ENCODE measurements at regions not wholly inside any gene's neighbourhood (a gene's known extent, or its start where the extent isn't known, plus 50 kb on each side); places are given as distances from the start of the nearest gene placed in this dataset.

- TF ChIP-seq EZH2phosphoT487 (IDR thresholded peaks at IDR 0.05; ENCODE audit: unreplicated experiment) (no peak), ZNF114 (CRISPR knock-in tag; IDR thresholded peaks at IDR 0.05) (no peak), NANOG (IDR thresholded peaks at IDR 0.05; ENCODE audit: borderline replicate concordance) (no peak), REST (IDR thresholded peaks at IDR 0.05; ENCODE audit: unreplicated experiment) (no peak), EZH2 (IDR thresholded peaks at IDR 0.05; ENCODE audit: low read depth, unreplicated experiment) (no peak), JUNB (IDR thresholded peaks at IDR 0.05; ENCODE audit: unreplicated experiment) (no peak), POLR2AphosphoS5 (IDR thresholded peaks at IDR 0.05; ENCODE audit: low read depth) (no peak)
- TF ChIP-seq, protein P1, sequence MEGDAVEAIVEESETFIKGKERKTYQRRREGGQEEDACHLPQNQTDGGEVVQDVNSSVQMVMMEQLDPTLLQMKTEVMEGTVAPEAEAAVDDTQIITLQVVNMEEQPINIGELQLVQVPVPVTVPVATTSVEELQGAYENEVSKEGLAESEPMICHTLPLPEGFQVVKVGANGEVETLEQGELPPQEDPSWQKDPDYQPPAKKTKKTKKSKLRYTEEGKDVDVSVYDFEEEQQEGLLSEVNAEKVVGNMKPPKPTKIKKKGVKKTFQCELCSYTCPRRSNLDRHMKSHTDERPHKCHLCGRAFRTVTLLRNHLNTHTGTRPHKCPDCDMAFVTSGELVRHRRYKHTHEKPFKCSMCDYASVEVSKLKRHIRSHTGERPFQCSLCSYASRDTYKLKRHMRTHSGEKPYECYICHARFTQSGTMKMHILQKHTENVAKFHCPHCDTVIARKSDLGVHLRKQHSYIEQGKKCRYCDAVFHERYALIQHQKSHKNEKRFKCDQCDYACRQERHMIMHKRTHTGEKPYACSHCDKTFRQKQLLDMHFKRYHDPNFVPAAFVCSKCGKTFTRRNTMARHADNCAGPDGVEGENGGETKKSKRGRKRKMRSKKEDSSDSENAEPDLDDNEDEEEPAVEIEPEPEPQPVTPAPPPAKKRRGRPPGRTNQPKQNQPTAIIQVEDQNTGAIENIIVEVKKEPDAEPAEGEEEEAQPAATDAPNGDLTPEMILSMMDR (conservative IDR thresholded peaks at IDR 0.05; ENCODE audit: low read depth in 2 of 2) = no peak
- TF ChIP-seq, protein P2, sequence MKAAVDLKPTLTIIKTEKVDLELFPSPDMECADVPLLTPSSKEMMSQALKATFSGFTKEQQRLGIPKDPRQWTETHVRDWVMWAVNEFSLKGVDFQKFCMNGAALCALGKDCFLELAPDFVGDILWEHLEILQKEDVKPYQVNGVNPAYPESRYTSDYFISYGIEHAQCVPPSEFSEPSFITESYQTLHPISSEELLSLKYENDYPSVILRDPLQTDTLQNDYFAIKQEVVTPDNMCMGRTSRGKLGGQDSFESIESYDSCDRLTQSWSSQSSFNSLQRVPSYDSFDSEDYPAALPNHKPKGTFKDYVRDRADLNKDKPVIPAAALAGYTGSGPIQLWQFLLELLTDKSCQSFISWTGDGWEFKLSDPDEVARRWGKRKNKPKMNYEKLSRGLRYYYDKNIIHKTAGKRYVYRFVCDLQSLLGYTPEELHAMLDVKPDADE (IDR thresholded peaks at IDR 0.05) = no peak
Observed at GRCh38 chr3:168968609-168969008, 694.9 kb downstream of the MECOM start.

All from GM23338 (cell line).